Neuronal stem cell (in vitro differentiated cells): ENCODE measurements at regions not wholly inside any gene's neighbourhood (a gene's known extent, or its start where the extent isn't known, plus 50 kb on each side); places are given as distances from the start of the nearest gene placed in this dataset.

ENCODE experiments used
- DNase-seq: peaks from one replicate; pipeline ENCODE4 v3.0.0-alpha.2; 2013; ENCODE audit warnings: low spot score
- H2AFZ ChIP-seq: one replicate; pipeline ENCODE4 v1.6.1; 2013; ENCODE audit warnings: mild to moderate bottlenecking, low read length, inconsistent platforms
- H2AK5ac ChIP-seq: 2 replicates; pipeline ENCODE4 v1.6.1; 2013; ENCODE audit warnings: low read depth, mild to moderate bottlenecking, inconsistent platforms, low read length, moderate library complexity, mixed read lengths
- H2BK120ac ChIP-seq: 2 replicates; pipeline ENCODE4 v1.6.1; 2013; ENCODE audit warnings: low read depth, mild to moderate bottlenecking, inconsistent platforms, low read length, moderate library complexity, mixed read lengths
- H2BK12ac ChIP-seq: one replicate; pipeline ENCODE4 v1.6.1; 2013; ENCODE audit warnings: low read length, inconsistent platforms
- H2BK15ac ChIP-seq: 2 replicates; pipeline ENCODE4 v1.6.1; 2013; ENCODE audit warnings: mild to moderate bottlenecking, low read length, inconsistent platforms, mixed read lengths
- H2BK5ac ChIP-seq: one replicate; pipeline ENCODE4 v1.6.1; 2013; ENCODE audit warnings: inconsistent platforms, mild to moderate bottlenecking, low read length, moderate library complexity
- H3K14ac ChIP-seq: one replicate; pipeline ENCODE4 v1.6.1; 2013; ENCODE audit warnings: low read length, inconsistent platforms
- H3K18ac ChIP-seq: 2 replicates; pipeline ENCODE4 v1.6.1; 2013; ENCODE audit warnings: low read length, inconsistent platforms
- H3K23ac ChIP-seq: 2 replicates; pipeline ENCODE4 v1.6.1; 2013; ENCODE audit warnings: low read depth, mild to moderate bottlenecking, mixed read lengths, low read length, inconsistent platforms; ENCODE audit not compliant: poor library complexity
- H3K27ac ChIP-seq: replicated peaks from 3 replicates; pipeline ENCODE4 v1.5.1; 2013; ENCODE audit warnings: low read length, inconsistent platforms
- H3K27me3 ChIP-seq, 3 experiments: 2 replicates each; pipeline ENCODE4 v1.6.1; 2013; ENCODE audit warnings: low read length in 3 of 3, mild to moderate bottlenecking in 2 of 3, inconsistent platforms in 1 of 3, low read depth in 1 of 3, mixed read lengths in 1 of 3, moderate library complexity in 1 of 3; ENCODE audit not compliant: control insufficient read depth in 3 of 3, insufficient read depth in 3 of 3
- H3K36me3 ChIP-seq, 2 donors: replicated peaks in 1 of 2; 2 replicates each; pipeline ENCODE4 v1.6.1; 2013; ENCODE audit warnings: low read length in 2 of 2; ENCODE audit not compliant: control insufficient read depth in 2 of 2, insufficient read depth in 2 of 2
- H3K4ac ChIP-seq: 2 replicates; pipeline ENCODE4 v1.6.1; 2013; ENCODE audit warnings: inconsistent platforms, mild to moderate bottlenecking, low read length, moderate library complexity
- H3K4me1 ChIP-seq, 2 donors: 1 replicate in 1 of 2; 2 replicates in 1 of 2; pipeline ENCODE4 v1.6.1; 2013; ENCODE audit warnings: low read length in 2 of 2, low read depth in 1 of 2; ENCODE audit not compliant: control insufficient read depth in 2 of 2, insufficient read depth in 1 of 2
- H3K4me2 ChIP-seq: one replicate; pipeline ENCODE4 v1.6.1; 2013; ENCODE audit warnings: mild to moderate bottlenecking, low read length, inconsistent platforms; ENCODE audit not compliant: insufficient read depth, poor library complexity, severe bottlenecking
- H3K4me3 ChIP-seq, 2 donors: 2 replicates each; pipeline ENCODE4 v1.5.1; 2013; ENCODE audit warnings: low read length in 2 of 2, mild to moderate bottlenecking in 2 of 2, inconsistent platforms in 1 of 2, moderate library complexity in 1 of 2
- H3K79me1 ChIP-seq: one replicate; pipeline ENCODE4 v1.6.1; 2013; ENCODE audit warnings: low read depth, mild to moderate bottlenecking, inconsistent platforms, low read length, moderate library complexity
- H3K9ac ChIP-seq: one replicate; pipeline ENCODE4 v1.6.1; 2013; ENCODE audit warnings: mild to moderate bottlenecking, low read depth, low read length, inconsistent platforms; ENCODE audit not compliant: poor library complexity
- H3K9me3 ChIP-seq, 2 donors: replicated peaks in 1 of 2; 2 replicates each; pipeline versions ENCODE3 to v1.6.1; 2013; ENCODE audit warnings: low read length in 2 of 2, mild to moderate bottlenecking in 2 of 2, inconsistent platforms in 1 of 2, low read depth in 1 of 2, mixed read lengths in 1 of 2, moderate library complexity in 1 of 2; ENCODE audit not compliant: control insufficient read depth in 2 of 2, insufficient read depth in 1 of 2
- H4K8ac ChIP-seq: one replicate; pipeline ENCODE4 v1.6.1; 2013; ENCODE audit warnings: low read depth, mild to moderate bottlenecking, inconsistent platforms, low read length, moderate library complexity
- H4K91ac ChIP-seq: one replicate; pipeline ENCODE4 v1.6.1; 2013; ENCODE audit warnings: low read length, low read depth, mild to moderate bottlenecking, inconsistent platforms; ENCODE audit not compliant: poor library complexity
- WGBS, 2 donors: extraction: QIAGEN DNeasy Blood & Tissue Kit; methylation state at CpG; one replicate each; pipeline ENCODE4 v1.1.7; 2013; ENCODE audit warnings: missing lambda C conversion rate in 2 of 2, mixed read lengths in 1 of 2; ENCODE audit not compliant: insufficient read length in 2 of 2, insufficient replicate concordance in 1 of 2; ENCODE audit errors: extremely low coverage in 2 of 2; 5-methylcytosine and 5-hydroxymethylcytosine counted together

DNA sequence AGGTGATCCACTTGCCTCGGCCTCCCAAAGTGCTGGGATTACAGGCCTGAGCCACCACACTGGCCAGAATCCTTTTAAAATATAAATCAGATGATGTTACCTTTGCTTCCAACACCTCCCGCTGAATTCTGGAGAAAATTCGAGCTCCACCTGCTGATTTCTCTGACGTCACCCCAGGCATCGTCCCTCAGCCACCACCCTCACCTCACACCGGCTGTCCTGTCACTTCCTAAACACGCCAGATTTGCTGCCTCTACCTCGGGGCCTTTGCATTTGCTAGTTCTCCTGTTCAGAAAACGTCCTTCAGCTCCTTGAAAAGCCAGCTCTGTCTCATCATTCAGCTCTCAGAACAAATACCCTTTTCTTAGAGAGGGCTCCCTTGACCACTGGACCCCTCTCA lies 57.9 kb downstream of the FBXO2 start:
- Histone ChIP-seq H3K9me3 (no peaks in the 10 kb centered on the region), H3K9ac (no peak overlapping the region), H3K27me3 (peaks cover 0 to 10% (median 0%) of the 10 kb centered on the region in 3 experiments), H3K4me3 (no peak overlapping the region), H2BK5ac (no peak overlapping the region), H3K4me1 (peaks cover 0 to 1% of the 10 kb centered on the region in 2 donors), H4K8ac (no peak overlapping the region), H3K23ac (no peak overlapping the region), H3K4ac (no peak overlapping the region), H3K27ac (no peak overlapping the region), H3K14ac (no peak overlapping the region), H2BK120ac (no peak overlapping the region), H3K4me2 (no peak overlapping the region), H3K18ac (no peak overlapping the region), H3K79me1 (no peaks in the 10 kb centered on the region), H2AFZ (no peak overlapping the region), H2AK5ac (no peak overlapping the region), H4K91ac (no peak overlapping the region), H2BK15ac (no peak overlapping the region), H2BK12ac (no peak overlapping the region), H3K36me3 (no peaks in the 10 kb centered on the region)
- no CpG with 5 or more reads among the region's 9 CpGs for WGBS, 2 donors
- no peak for DNase-seq

DNA sequence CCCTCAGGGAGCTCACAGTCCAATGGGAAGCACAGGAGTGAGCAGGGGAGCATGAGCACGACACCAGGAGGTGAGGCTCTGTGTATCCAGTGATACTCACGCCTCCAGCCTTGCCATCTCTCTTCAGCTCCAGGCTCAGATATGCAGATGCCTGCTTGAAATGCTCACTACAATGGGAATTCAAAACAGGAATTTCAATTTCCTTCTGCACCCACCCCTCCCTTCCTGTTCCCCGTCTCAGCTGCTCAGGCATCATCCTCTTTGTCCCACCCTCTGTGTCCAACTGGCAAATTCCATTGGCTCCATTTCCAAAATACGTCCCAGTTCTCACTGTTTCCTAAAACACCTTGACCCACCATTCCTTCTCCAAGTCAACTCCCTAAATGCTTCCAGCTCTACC lies 58.9 kb downstream of the FBXO2 start:
- no peaks in the 10 kb centered on the region for H3K36me3 ChIP-seq
- H2AFZ ChIP-seq, result no peak overlapping the region
- no peak overlapping the region for H4K8ac ChIP-seq
- H3K27me3 ChIP-seq, result peaks cover 0 to 10% (median 0%) of the 10 kb centered on the region in 3 experiments
- no CpG with 5 or more reads among the region's 4 CpGs for WGBS, 2 donors
- H3K4me2 ChIP-seq, result no peak overlapping the region
- no peak for DNase-seq
- peaks cover 0 to 1% of the 10 kb centered on the region in 2 donors for H3K4me1 ChIP-seq
- H2AK5ac ChIP-seq, result no peak overlapping the region
- no peak overlapping the region for H3K14ac ChIP-seq
- H2BK120ac ChIP-seq, result no peak overlapping the region
- H4K91ac ChIP-seq, result no peak overlapping the region
- no peak overlapping the region for H3K23ac ChIP-seq
- H3K9me3 ChIP-seq, result no peaks in the 10 kb centered on the region
- no peak overlapping the region for H3K18ac ChIP-seq
- H3K27ac ChIP-seq, result no peak overlapping the region
- no peak overlapping the region for H3K9ac ChIP-seq
- no peak overlapping the region for H2BK15ac ChIP-seq
- no peak overlapping the region for H2BK5ac ChIP-seq
- H2BK12ac ChIP-seq, result no peak overlapping the region
- H3K4ac ChIP-seq, result no peak overlapping the region
- H3K4me3 ChIP-seq, result no peak overlapping the region
- no peaks in the 10 kb centered on the region for H3K79me1 ChIP-seq

DNA sequence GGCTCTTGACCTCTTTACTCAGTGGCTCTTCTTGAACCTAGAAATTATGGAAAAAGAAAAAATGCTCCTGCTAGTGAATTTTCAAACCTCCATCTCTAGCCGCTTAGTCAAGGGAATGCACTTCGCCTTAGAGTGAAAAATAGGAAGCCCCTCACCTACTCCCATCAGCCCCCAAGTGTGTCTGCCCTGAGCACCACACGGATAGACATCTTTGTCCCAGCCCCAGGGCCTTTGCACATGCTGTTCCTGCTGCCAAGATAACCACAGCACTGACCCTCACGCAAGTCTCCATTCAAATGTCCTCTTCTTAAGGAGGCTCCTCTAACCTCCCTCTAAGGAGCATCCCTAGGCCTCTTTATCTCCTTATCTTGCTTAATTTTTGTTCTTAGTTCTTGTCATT lies 59.6 kb downstream of the FBXO2 start:
- Histone ChIP-seq H3K4me2 (no peak overlapping the region), H3K18ac (no peak overlapping the region), H3K27ac (no peak overlapping the region), H2BK15ac (no peak overlapping the region), H3K9me3 (no peaks in the 10 kb centered on the region), H4K8ac (no peak overlapping the region), H2AFZ (no peak overlapping the region), H4K91ac (no peak overlapping the region), H2BK120ac (no peak overlapping the region), H3K14ac (no peak overlapping the region), H3K36me3 (no peaks in the 10 kb centered on the region), H3K23ac (no peak overlapping the region), H2BK5ac (no peak overlapping the region), H2AK5ac (no peak overlapping the region), H3K4me1 (peaks cover 0 to 1% of the 10 kb centered on the region in 2 donors), H3K27me3 (peaks cover 0 to 10% (median 0%) of the 10 kb centered on the region in 3 experiments), H2BK12ac (no peak overlapping the region), H3K79me1 (no peaks in the 10 kb centered on the region), H3K4ac (no peak overlapping the region), H3K9ac (no peak overlapping the region), H3K4me3 (no peak overlapping the region)
- no CpG with 5 or more reads among the region's 4 CpGs for WGBS, 2 donors
- DNase-seq, result no peak

DNA sequence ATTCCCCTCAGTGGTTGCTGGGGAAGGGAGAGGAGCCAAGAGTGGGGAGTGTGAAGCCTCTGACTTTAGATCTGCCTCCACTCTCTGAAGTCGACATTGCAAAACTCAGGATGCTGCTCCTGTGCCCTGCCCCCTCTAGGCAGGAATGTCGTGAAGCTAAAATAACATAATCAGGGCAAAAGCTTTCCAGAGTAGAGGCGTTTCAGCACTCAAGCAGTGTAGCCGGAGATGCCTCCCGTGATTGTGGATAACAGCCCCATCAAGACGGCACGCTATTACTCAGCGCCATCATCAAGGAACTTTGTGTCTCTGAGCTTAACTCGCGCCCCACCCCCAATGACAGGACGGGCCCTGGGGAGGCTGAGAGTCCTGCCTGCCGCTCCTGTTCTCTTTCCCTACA lies 60.0 kb downstream of the FBXO2 start:
- peak overlapping the region; percentile 14 for H3K4me2 ChIP-seq
- H3K4me1 ChIP-seq, result peaks cover 0 to 1% of the 10 kb centered on the region in 2 donors
- WGBS, 2 donors, result no CpG with 5 or more reads among the region's 12 CpGs
- no peaks in the 10 kb centered on the region for H3K9me3 ChIP-seq
- no peak overlapping the region for H2BK5ac ChIP-seq
- peak overlapping the region; percentile 78 for H3K18ac ChIP-seq
- H3K4ac ChIP-seq, result no peak overlapping the region
- H3K36me3 ChIP-seq, result no peaks in the 10 kb centered on the region
- H3K27ac ChIP-seq, result no peak overlapping the region
- H2BK15ac ChIP-seq, result peak overlapping the region; percentile 59
- no peaks in the 10 kb centered on the region for H3K79me1 ChIP-seq
- H2AK5ac ChIP-seq, result no peak overlapping the region
- H3K4me3 ChIP-seq, result no peak overlapping the region
- no peak overlapping the region for H2AFZ ChIP-seq
- H4K8ac ChIP-seq, result no peak overlapping the region
- H2BK120ac ChIP-seq, result no peak overlapping the region
- DNase-seq, result peak; percentile 42
- no peak overlapping the region for H3K14ac ChIP-seq
- H4K91ac ChIP-seq, result no peak overlapping the region
- no peak overlapping the region for H3K23ac ChIP-seq
- H3K9ac ChIP-seq, result no peak overlapping the region
- H3K27me3 ChIP-seq, result peaks cover 0 to 10% (median 0%) of the 10 kb centered on the region in 3 experiments
- H2BK12ac ChIP-seq, result no peak overlapping the region
